T-cell (primary cell): ENCODE measurements at regions not wholly inside any gene's neighbourhood (a gene's known extent, or its start where the extent isn't known, plus 50 kb on each side); places are given as distances from the start of the nearest gene placed in this dataset.

Experiments used
- ATAC-seq, 4 experiments: fragments of 200-7000 bp in 3 of 4; fragments of 150-1000 bp in 1 of 4; cut with Tn5 transposase; replicated peaks in 1 of 4; 1 replicate in 3 of 4; 2 replicates in 1 of 4; pipeline ENCODE4 v1.10.0; 2021; ENCODE audit warnings: moderate library complexity in 3 of 4, mild to moderate bottlenecking in 2 of 4, moderate number of reproducible peaks in 1 of 4
- CTCF ChIA-PET, 2 donors: fragments of 300-600 bp; sonication (Branson Sonifier 250); formaldehyde crosslinking; loops; one replicate each; lab custom pipeline; 2022; ENCODE audit warnings: antibody characterized with exemption in 2 of 2; lab: Charles Lee
- POLR2A ChIA-PET, 2 donors: fragments of 300-600 bp; sonication (Branson Sonifier 250); formaldehyde crosslinking; loops; one replicate each; lab custom pipeline; 2022; ENCODE audit warnings: antibody characterized with exemption in 2 of 2; lab: Charles Lee
- DNase-seq, 35 experiments: peaks; one replicate each; pipeline versions ENCODE4 v3.0.0 to v3.0.0-alpha.2; 2013 to 2023
- H3K27ac ChIP-seq: one replicate; pipeline ENCODE4 v1.5.1; 2013; ENCODE audit warnings: low read length
- H3K27me3 ChIP-seq, 2 experiments: replicated peaks in 1 of 2; 1 replicate in 1 of 2; 2 replicates in 1 of 2; pipeline versions ENCODE4 v1.6.1 to v1.7.0; 2013; ENCODE audit warnings: low read length in 1 of 2, mixed read lengths in 1 of 2; ENCODE audit not compliant: control insufficient read depth in 2 of 2, insufficient read depth in 2 of 2; ENCODE audit errors: extremely low read depth in 1 of 2
- H3K36me3 ChIP-seq, 2 donors: 1 replicate in 1 of 2; 2 replicates in 1 of 2; pipeline versions ENCODE4 v1.6.1 to v1.7.0; 2013; ENCODE audit warnings: low read length in 1 of 2; ENCODE audit not compliant: control insufficient read depth in 2 of 2, insufficient read depth in 1 of 2; ENCODE audit errors: extremely low read depth in 1 of 2
- H3K4me1 ChIP-seq, 2 experiments: 1 replicate in 1 of 2; 2 replicates in 1 of 2; pipeline versions ENCODE4 v1.6.1 to v1.7.0; 2013; ENCODE audit warnings: low read length in 2 of 2, mixed read lengths in 1 of 2; ENCODE audit not compliant: insufficient read depth in 2 of 2, control insufficient read depth in 1 of 2; ENCODE audit errors: extremely low read depth in 1 of 2
- H3K4me3 ChIP-seq, 2 donors: 1 replicate in 1 of 2; 2 replicates in 1 of 2; pipeline versions ENCODE4 v1.5.1 to v1.7.0; 2013; ENCODE audit warnings: mild to moderate bottlenecking in 2 of 2, low read length in 1 of 2, moderate library complexity in 1 of 2; ENCODE audit not compliant: control insufficient read depth in 1 of 2; ENCODE audit errors: extremely low read depth in 1 of 2
- H3K9me3 ChIP-seq: 2 replicates; pipeline ENCODE4 v1.7.0; 2013
- H3K27ac Mint-ChIP-seq, 2 donors: one replicate each; pipeline ENCODE4 v1.8.0; 2020 to 2021; ENCODE audit warnings: mild to moderate bottlenecking in 2 of 2, mixed read lengths in 2 of 2
- H3K27me3 Mint-ChIP-seq, 2 donors: one replicate each; pipeline ENCODE4 v1.8.0; 2021 to 2022; ENCODE audit warnings: mixed read lengths in 2 of 2
- H3K36me3 Mint-ChIP-seq: one replicate; pipeline ENCODE4 v1.8.0; 2021; ENCODE audit warnings: mixed read lengths
- H3K4me1 Mint-ChIP-seq, 3 donors: one replicate each; pipeline ENCODE4 v1.8.0; 2020 to 2022; ENCODE audit warnings: mixed read lengths in 3 of 3, mild to moderate bottlenecking in 1 of 3
- H3K4me3 Mint-ChIP-seq, 3 donors: one replicate each; pipeline ENCODE4 v1.8.0; 2020 to 2022; ENCODE audit warnings: mild to moderate bottlenecking in 3 of 3, mixed read lengths in 3 of 3, moderate library complexity in 3 of 3
- H3K9me3 Mint-ChIP-seq, 3 donors: one replicate each; pipeline ENCODE4 v1.8.0; 2020 to 2022; ENCODE audit warnings: mixed read lengths in 3 of 3
- WGBS: methylation state at CpG from one replicate; pipeline ENCODE4 v1.1.5; 2013; ENCODE audit warnings: missing lambda C conversion rate; ENCODE audit not compliant: insufficient coverage; 5-methylcytosine and 5-hydroxymethylcytosine counted together

- ATAC-seq (no peak), DNase-seq (no peak)
- whole genome bisulfite sequencing: no CpG with 5 or more reads among the region's 1 CpG
- H3K27ac Mint-ChIP-seq: no peak overlapping the region
- H3K27ac ChIP-seq: no peak overlapping the region
- H3K36me3 ChIP-seq: no peaks in the 10 kb centered on the region
- peaks cover 2 to 13% (median 6%) of the 10 kb centered on the region in 3 donors for H3K9me3 Mint-ChIP-seq
- H3K9me3 ChIP-seq: no peaks in the 10 kb centered on the region
- H3K4me3 ChIP-seq: no peak overlapping the region
- H3K4me1 Mint-ChIP-seq: no peaks in the 10 kb centered on the region
- CTCF ChIA-PET: no interaction called here
- no peaks in the 10 kb centered on the region for H3K27me3 ChIP-seq
- H3K27me3 Mint-ChIP-seq: no peaks in the 10 kb centered on the region
- no peaks in the 10 kb centered on the region for H3K4me1 ChIP-seq
- no peaks in the 10 kb centered on the region for H3K36me3 Mint-ChIP-seq
- H3K4me3 Mint-ChIP-seq: no peak overlapping the region
- POLR2A ChIA-PET: no interaction called here
Measured at GRCh38 chr11:43197379-43197778, 114.4 kb upstream of the API5 start.

- Mint-ChIP-seq H3K9me3 (peaks cover 2 to 10% (median 6%) of the 10 kb centered on the region in 3 donors), H3K36me3 (no peaks in the 10 kb centered on the region), H3K27me3 (no peaks in the 10 kb centered on the region), H3K4me3 (no peak overlapping the region), H3K27ac (no peak overlapping the region), H3K4me1 (no peaks in the 10 kb centered on the region)
- Histone ChIP-seq H3K27ac (no peak overlapping the region), H3K27me3 (no peaks in the 10 kb centered on the region), H3K36me3 (no peaks in the 10 kb centered on the region), H3K9me3 (no peaks in the 10 kb centered on the region), H3K4me3 (no peak overlapping the region), H3K4me1 (no peaks in the 10 kb centered on the region)
- no peak for ATAC-seq
- POLR2A ChIA-PET: no interaction called here
- CTCF ChIA-PET: no interaction called here
- no CpG with 5 or more reads among the region's 1 CpG for WGBS
- DNase-seq: no peak
Measured at GRCh38 chr11:43200031-43200430, 111.8 kb upstream of the API5 start.

- no peak overlapping the region for H3K4me3 ChIP-seq
- peaks cover 7 to 31% (median 16%) of the 10 kb centered on the region in 3 donors for H3K9me3 Mint-ChIP-seq
- no peak overlapping the region for H3K4me3 Mint-ChIP-seq
- DNase-seq (no peak), ATAC-seq (no peak)
- H3K9me3 ChIP-seq: no peaks in the 10 kb centered on the region
- no peaks in the 10 kb centered on the region for H3K36me3 Mint-ChIP-seq
- WGBS: 80% methylated on average over 9 of the region's 10 CpGs
- peaks cover 0 to 4% of the 10 kb centered on the region in 2 experiments for H3K27me3 ChIP-seq
- POLR2A ChIA-PET: no interaction called here
- H3K27ac Mint-ChIP-seq: no peak overlapping the region
- no peaks in the 10 kb centered on the region for H3K36me3 ChIP-seq
- peaks cover 2 to 4% of the 10 kb centered on the region in 2 donors for H3K27me3 Mint-ChIP-seq
- no peak overlapping the region for H3K27ac ChIP-seq
- CTCF ChIA-PET: no interaction called here
- no peaks in the 10 kb centered on the region for H3K4me1 ChIP-seq
- no peaks in the 10 kb centered on the region for H3K4me1 Mint-ChIP-seq
Measured at GRCh38 chr11:43212279-43212678, 99.5 kb upstream of the API5 start.

GRCh38 chr11:43214471-43214870 is 97.3 kb upstream of the API5 start:
- Histone ChIP-seq H3K4me3 (no peak overlapping the region), H3K9me3 (no peaks in the 10 kb centered on the region), H3K27me3 (peaks cover 0 to 4% of the 10 kb centered on the region in 2 experiments), H3K36me3 (no peaks in the 10 kb centered on the region), H3K4me1 (no peaks in the 10 kb centered on the region), H3K27ac (no peak overlapping the region)
- ChIA-PET CTCF (no interaction called here), POLR2A (no interaction called here)
- Mint-ChIP-seq H3K36me3 (no peaks in the 10 kb centered on the region), H3K4me1 (no peaks in the 10 kb centered on the region), H3K27me3 (peaks cover 2 to 9% of the 10 kb centered on the region in 2 donors), H3K27ac (no peak overlapping the region), H3K4me3 (no peak overlapping the region), H3K9me3 (peaks cover 5 to 19% (median 12%) of the 10 kb centered on the region in 3 donors)
- no CpG with 5 or more reads among the region's 1 CpG for WGBS
- no peak for ATAC-seq
- no peak for DNase-seq

- DNase-seq (no peak), ATAC-seq (no peak)
- H3K4me1 ChIP-seq: no peaks in the 10 kb centered on the region
- H3K27me3 ChIP-seq: peaks cover 0 to under 1% of the 10 kb centered on the region in 2 experiments
- Mint-ChIP-seq H3K27ac (no peak overlapping the region), H3K4me1 (no peaks in the 10 kb centered on the region), H3K4me3 (no peak overlapping the region), H3K36me3 (no peaks in the 10 kb centered on the region), H3K9me3 (peaks cover 0 to 3% (median 0%) of the 10 kb centered on the region in 3 donors), H3K27me3 (peaks cover 2 to 16% of the 10 kb centered on the region in 2 donors)
- WGBS: 91% methylated on average over 7 of the region's 7 CpGs
- POLR2A ChIA-PET: interaction anchor here in 1 of 2 donors (0.7 kb wide), 1 partner anchor 14 kb away, joined by 3 read pairs; no protein-coding TSS in a partner anchor
- no peaks in the 10 kb centered on the region for H3K9me3 ChIP-seq
- CTCF ChIA-PET: no interaction called here
- H3K36me3 ChIP-seq: no peaks in the 10 kb centered on the region
- no peak overlapping the region for H3K4me3 ChIP-seq
- no peak overlapping the region for H3K27ac ChIP-seq
Measured at GRCh38 chr11:43217849-43218248, 93.9 kb upstream of the API5 start.

GRCh38 chr11:43222215-43222614 is 89.6 kb upstream of the API5 start:
- Mint-ChIP-seq H3K4me1 (no peaks in the 10 kb centered on the region), H3K9me3 (peaks cover 0 to 3% (median 0%) of the 10 kb centered on the region in 3 donors), H3K4me3 (no peak overlapping the region), H3K27me3 (peaks cover 0 to 12% of the 10 kb centered on the region in 2 donors), H3K27ac (no peak overlapping the region), H3K36me3 (no peaks in the 10 kb centered on the region)
- no peaks in the 10 kb centered on the region for H3K27me3 ChIP-seq
- no peaks in the 10 kb centered on the region for H3K4me1 ChIP-seq
- no peaks in the 10 kb centered on the region for H3K36me3 ChIP-seq
- ATAC-seq (no peak), DNase-seq (no peak)
- no peaks in the 10 kb centered on the region for H3K9me3 ChIP-seq
- ChIA-PET CTCF (no interaction called here), POLR2A (no interaction called here)
- H3K27ac ChIP-seq: no peak overlapping the region
- no peak overlapping the region for H3K4me3 ChIP-seq

- ATAC-seq: no peak
- Histone ChIP-seq H3K27ac (no peak overlapping the region), H3K4me3 (no peak overlapping the region), H3K9me3 (no peaks in the 10 kb centered on the region), H3K27me3 (no peaks in the 10 kb centered on the region), H3K4me1 (no peaks in the 10 kb centered on the region), H3K36me3 (no peaks in the 10 kb centered on the region)
- no CpG with 5 or more reads among the region's 3 CpGs for WGBS
- H3K27ac Mint-ChIP-seq: no peak overlapping the region
- ChIA-PET POLR2A (no interaction called here), CTCF (interaction anchor here in 1 of 2 donors (0.7 kb wide), 1 partner anchor 27 kb away, joined by 3 read pairs; no protein-coding TSS in a partner anchor)
- H3K9me3 Mint-ChIP-seq: peaks cover 0 to 3% (median 0%) of the 10 kb centered on the region in 3 donors
- H3K36me3 Mint-ChIP-seq: no peaks in the 10 kb centered on the region
- DNase-seq: no peak
- H3K4me1 Mint-ChIP-seq: no peaks in the 10 kb centered on the region
- H3K27me3 Mint-ChIP-seq: peaks cover 0 to 12% of the 10 kb centered on the region in 2 donors
- H3K4me3 Mint-ChIP-seq: no peak overlapping the region
Measured at GRCh38 chr11:43223026-43223425, 88.8 kb upstream of the API5 start.
